GM21619 (cell line): ENCODE measurements at regions not wholly inside any gene's neighbourhood (a gene's known extent, or its start where the extent isn't known, plus 50 kb on each side); places are given as distances from the start of the nearest gene placed in this dataset.
"Not testable (repeated sequence)": the region's sequence is repeated elsewhere in the genome, so short reads cannot be mapped to it uniquely, and the experiment has no call there.

Experiments used
- ATAC-seq: cut with Tn5 transposase; IDR thresholded peaks from one replicate; pipeline ENCODE4 v1.9.1; 2021; ENCODE audit not compliant: unreplicated experiment

DNA sequence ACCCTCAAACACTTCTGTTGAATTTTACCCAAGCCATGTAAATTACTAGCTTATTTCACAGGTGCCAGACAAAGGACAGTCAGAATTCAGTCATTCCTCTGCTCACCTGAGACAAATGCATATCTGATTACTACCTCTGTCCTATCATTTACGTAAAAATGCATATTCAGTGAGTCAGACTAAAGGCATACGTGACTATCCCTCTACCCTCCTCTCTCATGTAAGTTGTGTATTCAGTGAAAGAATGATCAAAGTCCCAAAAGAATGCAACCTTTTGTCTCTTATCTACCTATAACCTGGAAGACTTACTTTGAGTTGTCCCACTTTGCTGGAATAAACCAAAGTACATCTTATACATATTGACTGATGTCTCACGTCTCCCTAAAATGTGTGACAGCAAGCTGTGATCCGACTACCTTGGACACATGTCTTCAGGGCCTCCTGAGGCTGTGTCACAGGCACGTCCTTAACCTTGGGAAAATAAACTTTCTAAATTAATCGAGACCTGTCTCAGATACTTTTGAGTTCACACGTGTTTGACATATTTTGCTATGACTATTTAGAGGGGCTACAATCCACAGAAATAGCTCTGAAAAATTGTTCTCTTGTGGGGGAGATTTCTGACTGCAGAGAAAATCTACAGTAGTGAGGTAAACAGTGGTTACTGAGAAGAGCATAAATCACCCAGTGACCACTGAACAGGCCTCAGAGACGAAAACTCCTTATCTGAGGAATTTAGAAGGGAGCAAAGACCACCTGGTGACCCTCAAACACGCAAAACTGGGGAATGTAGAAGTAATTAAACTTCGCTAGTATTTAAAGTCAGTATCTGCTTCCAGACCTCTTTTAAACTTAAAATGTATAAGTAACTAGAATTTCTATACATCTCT, 1575.8 kb downstream of the STIM2 start:
- no peak for ATAC-seq

GRCh38 chr4:28443371-28443770, 1582.7 kb downstream of the STIM2 start:
- no peak for ATAC-seq

GRCh38 chr4:28443801-28444412, 1583.3 kb downstream of the STIM2 start:
- no peak for ATAC-seq

DNA sequence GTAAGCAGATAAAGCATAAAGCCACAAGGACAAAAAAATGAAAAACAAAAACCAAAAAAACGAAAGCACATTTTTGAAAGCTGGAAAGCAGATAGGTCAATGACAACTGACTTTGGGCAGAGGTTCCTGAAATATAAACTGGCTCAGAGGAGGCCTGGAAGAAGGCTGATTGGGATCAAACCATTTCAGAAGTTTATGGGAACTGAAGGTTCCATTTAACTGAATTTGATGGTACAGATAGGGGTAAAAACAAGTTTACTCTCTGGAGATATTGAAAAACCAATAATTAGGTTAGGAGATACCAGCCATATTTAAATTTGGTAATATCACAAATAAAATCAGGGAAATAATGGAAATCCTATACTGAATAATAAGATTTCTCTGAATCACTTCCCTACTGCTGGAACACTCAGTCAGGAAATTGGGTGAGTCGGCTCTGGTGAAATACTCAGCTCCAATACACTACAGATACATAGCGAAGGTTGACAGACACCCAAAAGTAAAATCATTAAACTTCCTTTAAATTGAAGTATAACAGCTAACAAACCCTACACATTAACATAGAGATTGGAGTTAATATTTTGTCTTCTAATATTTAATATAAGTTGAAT, 1584.3 kb downstream of the STIM2 start:
- no peak for ATAC-seq

GRCh38 chr4:28449085-28449484, 1588.4 kb downstream of the STIM2 start:
- ATAC-seq: no peak

DNA sequence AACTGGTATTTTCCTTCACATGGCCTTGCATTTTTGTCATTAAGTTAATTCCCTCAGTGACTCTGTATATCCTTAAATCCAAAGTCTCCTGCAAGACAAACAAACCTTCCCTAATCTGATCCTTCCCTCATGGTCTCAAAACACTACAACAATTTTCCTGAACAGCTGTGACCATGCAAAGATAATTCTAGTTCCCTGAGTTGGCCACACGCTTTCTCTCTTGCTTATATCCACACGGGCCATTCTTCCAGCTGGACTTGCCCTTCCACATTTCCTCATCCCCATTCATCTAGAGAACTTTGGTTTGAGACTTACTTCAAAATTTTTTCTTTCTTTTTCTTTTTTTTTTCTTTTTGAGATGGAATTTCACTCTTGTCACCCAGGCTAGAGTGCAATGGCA, 1590.7 kb downstream of the STIM2 start:
- no peak for ATAC-seq

DNA sequence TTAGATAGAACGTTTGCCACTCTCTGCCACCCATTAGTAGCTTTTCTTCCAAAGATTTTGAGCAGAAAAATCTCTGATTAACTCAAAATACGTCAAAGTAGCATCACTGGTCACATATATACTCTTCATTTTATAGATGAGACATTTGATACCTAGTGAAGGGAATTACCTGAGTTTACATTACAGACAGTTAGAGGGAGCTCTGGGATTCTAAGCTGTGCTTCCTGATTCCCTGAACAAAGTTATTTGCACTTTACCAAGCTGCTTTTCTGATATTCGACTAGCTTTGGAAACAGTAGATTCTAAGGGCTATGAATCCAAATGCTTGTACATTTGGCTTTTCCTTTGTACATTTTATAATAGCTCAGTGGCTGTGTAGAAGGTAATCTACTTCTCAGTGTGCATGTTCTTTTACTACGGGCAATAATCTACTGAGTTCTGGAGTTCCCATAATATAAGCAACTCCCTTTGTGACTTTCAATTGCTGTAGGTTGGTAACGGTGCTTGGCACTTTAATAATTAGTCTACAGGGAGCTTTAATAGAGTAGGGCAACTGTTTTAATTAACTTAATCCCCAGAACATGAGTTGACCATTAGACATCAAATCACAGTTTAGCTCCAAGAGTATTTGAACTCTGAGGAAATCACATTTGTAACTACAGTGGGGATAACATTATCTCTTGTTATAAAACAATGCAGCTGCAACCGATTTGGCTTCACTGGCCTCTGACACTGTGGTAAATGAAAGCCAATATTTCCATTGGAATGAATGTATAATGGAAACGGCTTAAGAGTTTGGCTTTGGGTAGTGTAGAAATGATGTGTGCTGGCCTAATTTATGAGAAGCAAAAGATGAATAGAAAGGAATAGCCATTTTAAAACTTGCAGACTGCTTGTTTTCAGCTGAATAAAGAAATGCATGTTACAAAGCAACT, 1602.4 kb downstream of the STIM2 start:
- ATAC-seq: no peak

- no peak for ATAC-seq
These were observed 1604.2 kb downstream of the STIM2 start for GRCh38 chr4:28464823-28465222.

DNA sequence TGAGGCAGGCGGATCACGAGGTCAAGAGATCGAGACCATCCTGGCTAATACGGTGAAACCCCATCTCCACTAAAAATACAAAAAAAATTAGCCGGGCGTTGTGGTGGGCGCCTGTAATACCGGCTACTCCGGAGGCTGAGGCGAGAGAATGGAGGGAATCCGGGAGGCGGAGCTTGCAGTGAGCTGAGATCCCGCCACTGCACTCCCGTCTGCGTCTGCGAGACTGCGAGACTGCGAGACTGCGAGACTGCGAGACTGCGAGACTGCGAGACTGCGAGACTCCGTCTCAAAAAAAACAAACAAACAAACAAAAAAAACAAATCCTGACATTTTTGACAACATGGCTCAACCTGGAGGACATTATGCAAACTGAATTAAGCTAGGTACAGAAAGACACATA, 1606.2 kb downstream of the STIM2 start:
- ATAC-seq: not testable (repeated sequence)

DNA sequence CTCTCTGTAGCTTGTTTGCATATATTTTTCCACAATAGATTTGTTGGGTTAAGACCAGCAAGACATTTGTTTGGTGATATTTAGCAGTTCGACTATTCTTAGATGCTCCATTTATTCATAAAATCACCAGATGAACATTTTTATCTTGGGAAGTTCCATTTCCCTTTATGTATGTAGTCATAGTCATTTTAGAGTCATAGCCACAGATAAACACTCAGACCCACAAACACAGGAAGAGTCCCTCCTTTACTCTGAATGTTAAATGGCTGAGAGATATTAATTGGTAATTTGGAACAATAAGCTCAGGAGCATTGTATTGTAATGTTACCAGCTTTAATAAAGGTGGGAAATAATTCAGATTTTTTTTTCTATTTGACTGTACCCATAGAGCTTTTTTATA, 1608.7 kb downstream of the STIM2 start:
- ATAC-seq: no peak

- no peak for ATAC-seq
These were observed 1609.2 kb downstream of the STIM2 start for GRCh38 chr4:28469886-28470285.

GRCh38 chr4:28475381-28475780, 1614.7 kb downstream of the STIM2 start:
- ATAC-seq: no peak

- ATAC-seq: no peak
These were observed 1619.0 kb downstream of the STIM2 start for GRCh38 chr4:28479666-28480065.

DNA sequence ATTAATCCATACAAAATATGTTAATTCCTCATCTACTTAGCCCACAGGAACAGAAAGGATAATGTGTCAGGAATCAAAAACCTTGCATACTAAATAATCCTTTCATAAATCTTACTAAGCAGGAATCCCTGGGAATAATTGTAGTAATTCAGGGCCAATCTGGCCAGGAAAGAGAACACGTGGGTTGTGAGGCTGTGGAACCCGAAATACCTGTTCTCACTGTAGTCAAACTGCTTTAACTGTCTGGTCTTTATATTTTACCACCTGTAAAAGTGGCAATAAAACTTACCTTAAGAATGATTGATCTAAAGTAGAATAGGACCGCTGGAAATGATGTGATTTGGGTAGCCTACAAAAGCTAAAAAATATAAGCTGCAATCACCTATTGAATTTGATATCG, 1620.9 kb downstream of the STIM2 start:
- ATAC-seq: no peak

GRCh38 chr4:28482580-28483270, 1622.1 kb downstream of the STIM2 start:
- no peak for ATAC-seq

- no peak for ATAC-seq
These were observed 1627.4 kb downstream of the STIM2 start for GRCh38 chr4:28488021-28488420.

- no peak for ATAC-seq
These were observed 1630.0 kb downstream of the STIM2 start for GRCh38 chr4:28490669-28491068.

DNA sequence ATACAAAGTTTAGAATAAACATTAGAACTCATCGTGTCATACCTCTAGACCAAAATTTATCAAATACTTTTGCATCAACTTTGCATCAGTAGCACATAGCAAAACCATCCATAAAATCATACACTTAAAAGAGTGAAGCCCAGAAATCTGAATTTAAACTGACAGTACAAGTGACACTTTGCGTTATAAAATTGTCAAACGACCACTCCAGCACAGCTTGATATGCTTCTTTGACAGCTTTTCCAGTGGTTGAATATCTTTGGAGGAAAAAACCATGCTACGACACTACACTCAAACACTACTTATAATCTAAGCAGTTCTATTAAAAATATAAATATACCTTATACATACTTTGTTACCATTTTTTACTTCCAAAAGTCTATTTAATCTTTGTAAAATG, 1644.4 kb downstream of the STIM2 start:
- no peak for ATAC-seq

DNA sequence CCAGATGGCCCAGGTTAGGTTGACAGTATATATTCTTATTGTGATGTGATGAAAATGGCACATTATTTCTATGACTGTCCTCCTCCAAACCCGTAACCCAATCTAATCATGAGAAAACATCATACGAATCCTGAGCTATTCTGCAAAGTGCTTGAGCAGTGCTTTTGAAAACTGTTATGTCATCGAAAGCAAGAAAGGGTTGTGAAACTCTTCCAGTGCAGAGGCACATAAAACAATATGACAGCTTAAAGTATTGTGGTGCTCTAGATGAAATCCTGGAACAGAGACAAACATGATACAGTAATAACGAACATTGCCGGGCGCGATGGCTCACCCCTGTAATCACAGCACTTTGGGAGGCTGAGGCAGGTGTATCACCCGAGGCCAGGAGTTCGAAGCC, 1648.0 kb downstream of the STIM2 start:
- ATAC-seq: no peak

GRCh38 chr4:28514766-28515165, 1654.1 kb downstream of the STIM2 start:
- not testable (repeated sequence) for ATAC-seq
